C4-2B (cell line): ENCODE measurements at regions not wholly inside any gene's neighbourhood (a gene's known extent, or its start where the extent isn't known, plus 50 kb on each side); places are given as distances from the start of the nearest gene placed in this dataset.

Source experiments
- H3K27ac ChIP-seq: fragments of 450-650 bp; 2 replicates; pipeline ENCODE4 v1.5.1; 2017
- CTCF ChIP-seq: fragments of 450-650 bp; conservative IDR thresholded peaks from 2 replicates; pipeline ENCODE4 v1.5.1; 2017; ENCODE audit warnings: mild to moderate bottlenecking
- ZFX ChIP-seq: fragments of 450-650 bp; IDR thresholded peaks from 2 replicates; pipeline ENCODE4 v1.6.1; 2017

- TF ChIP-seq CTCF (no peak), ZFX (no peak)
Measured at GRCh38 chr9:26058111-26058895, 380.1 kb upstream of the TUSC1 start.

GRCh38 chr9:26057050-26057449 lies 378.8 kb upstream of the TUSC1 start:
- TF ChIP-seq ZFX: no peak
- TF ChIP-seq CTCF: no peak
- no peak overlapping the region for H3K27ac ChIP-seq

More at GRCh38 chr9:26058111-26058895, 380.1 kb upstream of the TUSC1 start:
- no peak overlapping the region for H3K27ac ChIP-seq

GRCh38 chr9:26054600-26055520 lies 376.6 kb upstream of the TUSC1 start:
- TF ChIP-seq CTCF: no peak
- TF ChIP-seq ZFX: no peak
- H3K27ac ChIP-seq: no peak overlapping the region

DNA sequence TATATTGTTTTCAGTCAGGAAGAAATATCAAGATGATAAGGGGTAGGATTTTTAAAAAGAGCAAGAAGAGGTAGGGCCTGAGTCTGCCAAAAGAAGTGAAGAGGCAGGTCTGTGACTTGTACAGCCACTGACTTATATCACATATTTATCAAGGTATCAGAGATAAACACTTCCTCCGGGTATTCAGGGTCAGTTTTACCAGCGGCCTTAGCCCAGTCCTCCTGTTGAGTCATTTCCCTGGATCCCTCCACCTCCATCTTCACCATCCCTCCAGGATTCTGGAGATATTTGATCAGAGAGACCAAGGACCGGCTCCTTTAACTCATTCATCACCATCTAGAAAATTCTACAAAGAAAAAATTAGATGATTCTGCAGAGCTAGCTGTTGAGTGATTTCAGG lies 375.7 kb upstream of the TUSC1 start:
- no peak overlapping the region for H3K27ac ChIP-seq
- TF ChIP-seq CTCF (no peak), ZFX (no peak)

- TF ChIP-seq CTCF: no peak
- no peak for TF ChIP-seq ZFX
- no peak overlapping the region for H3K27ac ChIP-seq
Measured at GRCh38 chr9:26043431-26043830, 365.2 kb upstream of the TUSC1 start.

- TF ChIP-seq CTCF (no peak), ZFX (no peak)
- H3K27ac ChIP-seq: no peak overlapping the region
Measured at GRCh38 chr9:26034786-26035185, 356.5 kb upstream of the TUSC1 start.

- no peak for TF ChIP-seq ZFX
- TF ChIP-seq CTCF: no peak
- no peak overlapping the region for H3K27ac ChIP-seq
Measured at GRCh38 chr9:26033336-26033735, 355.1 kb upstream of the TUSC1 start.
